H54 (cell line): ENCODE measurements at regions not wholly inside any gene's neighbourhood (a gene's known extent, or its start where the extent isn't known, plus 50 kb on each side); places are given as distances from the start of the nearest gene placed in this dataset.
"Not testable (repeated sequence)": the region's sequence is repeated elsewhere in the genome, so short reads cannot be mapped to it uniquely, and the experiment has no call there.

Experiments
- DNase-seq: peaks from one replicate; pipeline ENCODE4 v3.0.0; 2011; ENCODE audit warnings: low spot score, mixed read lengths; ENCODE audit not compliant: insufficient read length
- FAIRE-seq: peaks from 3 replicates; lab custom pipeline; 2011; peaks lifted over from hg19 to GRCh38; lab: Jason Lieb, UNC
- POLR2A ChIP-seq: IDR thresholded peaks from 2 replicates; pipeline ENCODE4 v1.6.1; 2011; ENCODE audit warnings: low read depth, mild to moderate bottlenecking, low read length

- DNase-seq = no peak
- FAIRE-seq = no peak
- TF ChIP-seq POLR2A = no peak
These were observed 732.1 kb downstream of the ZPLD1 start for GRCh38 chr3:103166890-103167289.

- DNase-seq = no peak
- TF ChIP-seq POLR2A = no peak
- no peak for FAIRE-seq
These were observed 733.0 kb downstream of the ZPLD1 start for GRCh38 chr3:103167850-103168249.

GRCh38 chr3:103169289-103169688 lies 734.5 kb downstream of the ZPLD1 start:
- DNase-seq = no peak
- no peak for TF ChIP-seq POLR2A
- FAIRE-seq = no peak

- TF ChIP-seq POLR2A = no peak
These were observed 735.8 kb downstream of the ZPLD1 start for GRCh38 chr3:103170651-103171050.

GRCh38 chr3:103173940-103174339 lies 739.1 kb downstream of the ZPLD1 start:
- DNase-seq = no peak
- TF ChIP-seq POLR2A = no peak
- FAIRE-seq = no peak

More at GRCh38 chr3:103170651-103171050, 735.8 kb downstream of the ZPLD1 start:
- DNase-seq = no peak
- FAIRE-seq = no peak

- no peak for DNase-seq
- no peak for FAIRE-seq
- no peak for TF ChIP-seq POLR2A
These were observed 746.3 kb downstream of the ZPLD1 start for GRCh38 chr3:103181160-103181559.

- FAIRE-seq (no peak), DNase-seq (no peak)
- TF ChIP-seq POLR2A = no peak
These were observed 750.0 kb downstream of the ZPLD1 start for GRCh38 chr3:103184772-103185171.

- DNase-seq (no peak), FAIRE-seq (no peak)
- no peak for TF ChIP-seq POLR2A
These were observed 755.1 kb downstream of the ZPLD1 start for GRCh38 chr3:103189941-103190340.

GRCh38 chr3:103195216-103195615 lies 760.4 kb downstream of the ZPLD1 start:
- no peak for DNase-seq
- FAIRE-seq = no peak
- no peak for TF ChIP-seq POLR2A

- DNase-seq = no peak
- FAIRE-seq = no peak
- no peak for TF ChIP-seq POLR2A
These were observed 768.6 kb downstream of the ZPLD1 start for GRCh38 chr3:103203441-103203840.

GRCh38 chr3:103210583-103210982 lies 775.8 kb downstream of the ZPLD1 start:
- no peak for FAIRE-seq
- no peak for TF ChIP-seq POLR2A
- no peak for DNase-seq

- no peak for FAIRE-seq
- no peak for DNase-seq
- no peak for TF ChIP-seq POLR2A
These were observed 783.3 kb downstream of the ZPLD1 start for GRCh38 chr3:103218146-103218545.

- no peak for TF ChIP-seq POLR2A
- DNase-seq = no peak
- FAIRE-seq = no peak
These were observed 784.0 kb downstream of the ZPLD1 start for GRCh38 chr3:103218793-103219192.

- no peak for FAIRE-seq
- no peak for DNase-seq
- no peak for TF ChIP-seq POLR2A
These were observed 792.8 kb downstream of the ZPLD1 start for GRCh38 chr3:103227651-103228050.

- DNase-seq (no peak), FAIRE-seq (no peak)
- no peak for TF ChIP-seq POLR2A
These were observed 812.6 kb downstream of the ZPLD1 start for GRCh38 chr3:103247459-103247858.

- FAIRE-seq, DNase-seq: not testable (repeated sequence)
These were observed 820.0 kb downstream of the ZPLD1 start for GRCh38 chr3:103254827-103255226.

GRCh38 chr3:103269287-103269686 lies 834.5 kb downstream of the ZPLD1 start:
- FAIRE-seq (no peak), DNase-seq (no peak)
- no peak for TF ChIP-seq POLR2A
